Fibroblast of the aortic adventitia (primary cell): ENCODE measurements at regions not wholly inside any gene's neighbourhood (a gene's known extent, or its start where the extent isn't known, plus 50 kb on each side); places are given as distances from the start of the nearest gene placed in this dataset.

Experiments
- DNase-seq: peaks from one replicate; pipeline ENCODE4 v3.0.0-alpha.2; 2010; ENCODE audit warnings: low read depth
- H3K4me3 ChIP-seq: 2 replicates; pipeline ENCODE4 v1.5.1; 2011; ENCODE audit warnings: low read depth, mild to moderate bottlenecking, control low read depth, low read length, moderate library complexity
- CTCF ChIP-seq: IDR thresholded peaks from 2 replicates; pipeline ENCODE4 v1.5.1; 2011; ENCODE audit warnings: mild to moderate bottlenecking, low read length, control low read depth, inconsistent platforms; ENCODE audit not compliant: insufficient read depth

DNA sequence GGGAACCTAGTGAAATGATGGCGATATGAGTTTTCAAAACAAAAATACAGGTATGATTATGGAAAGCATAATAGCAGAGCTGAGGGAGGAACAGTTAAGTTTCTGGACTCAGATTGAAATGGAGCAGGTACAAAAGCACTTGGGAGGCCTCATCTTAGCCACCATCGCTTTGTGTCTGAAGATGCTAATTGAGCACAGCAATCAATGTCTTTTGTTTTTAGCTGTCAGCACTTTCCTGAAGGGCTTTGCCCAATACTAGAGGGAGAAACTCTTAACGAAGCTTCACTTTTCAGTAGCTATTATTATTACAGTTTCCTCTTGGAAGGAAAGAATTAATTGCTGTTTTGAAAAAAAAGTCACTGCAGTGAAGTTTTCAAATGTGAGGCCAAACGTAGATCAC lies 348.7 kb downstream of the RWDD3 start:
- no peak for TF ChIP-seq CTCF
- no peak for DNase-seq
- H3K4me3 ChIP-seq: no peak overlapping the region

GRCh38 chr1:95583661-95584210 lies 349.7 kb downstream of the RWDD3 start:
- no peak overlapping the region for H3K4me3 ChIP-seq
- TF ChIP-seq CTCF: no peak
- DNase-seq: no peak

DNA sequence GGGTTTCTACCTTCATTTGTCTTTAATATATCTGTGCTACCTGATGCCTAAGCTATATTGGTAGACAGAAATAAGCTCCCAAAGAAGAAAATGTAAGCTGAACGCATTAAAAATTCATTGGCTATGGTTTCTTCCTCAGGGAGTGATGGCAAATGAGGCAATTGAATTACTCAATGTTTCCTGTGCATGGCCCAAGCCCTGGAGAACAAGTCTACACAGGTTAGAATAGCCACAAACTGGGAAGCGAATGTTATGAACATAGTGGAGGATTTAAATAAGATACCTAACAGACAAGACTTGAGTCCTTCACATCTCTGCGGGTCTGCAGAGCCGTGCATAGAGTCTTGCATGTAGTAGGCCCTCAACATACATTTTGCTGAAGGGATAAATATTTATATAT lies 350.3 kb downstream of the RWDD3 start:
- H3K4me3 ChIP-seq: no peak overlapping the region
- DNase-seq: no peak
- no peak for TF ChIP-seq CTCF

DNA sequence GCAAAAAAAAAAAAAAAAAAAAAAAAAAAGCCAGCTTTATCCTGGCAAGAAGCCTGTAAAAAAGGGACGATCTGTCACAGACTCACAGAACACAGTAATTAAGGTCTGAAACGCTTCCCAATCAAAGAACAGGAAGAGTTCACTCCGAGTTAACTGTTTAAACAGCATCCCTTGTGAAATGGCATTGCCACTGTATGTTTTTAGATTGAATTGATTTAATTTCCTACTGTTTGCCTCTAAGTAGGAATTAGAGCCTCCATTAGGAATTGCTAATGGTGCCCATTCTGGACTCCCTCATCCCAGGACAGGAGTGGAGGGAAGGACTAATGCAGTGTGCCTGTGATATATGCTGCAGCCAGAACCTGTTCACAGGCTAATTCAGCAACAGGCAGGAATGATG lies 370.8 kb downstream of the RWDD3 start:
- no peak overlapping the region for H3K4me3 ChIP-seq
- DNase-seq: no peak
- no peak for TF ChIP-seq CTCF

GRCh38 chr1:95614197-95614596 lies 380.2 kb downstream of the RWDD3 start:
- DNase-seq: no peak
- H3K4me3 ChIP-seq: no peak overlapping the region
- no peak for TF ChIP-seq CTCF

DNA sequence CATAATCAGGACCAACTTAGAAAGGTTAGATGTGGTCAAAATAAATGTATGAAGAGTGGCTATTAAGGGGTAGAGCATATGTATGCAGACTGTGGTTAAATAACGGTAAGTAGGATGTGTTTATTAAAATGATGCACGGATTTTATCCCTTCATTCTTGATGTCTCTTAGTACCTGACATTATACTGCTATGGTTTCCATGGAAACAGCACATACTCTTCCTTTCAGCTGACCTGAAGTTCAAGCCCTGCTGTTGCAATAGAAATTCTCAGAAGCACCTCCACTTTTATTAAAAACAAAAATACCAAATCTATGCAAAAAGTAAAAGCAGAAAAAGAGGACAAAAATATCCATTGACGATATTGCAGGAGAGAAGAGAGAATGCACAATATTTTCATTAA lies 381.4 kb downstream of the RWDD3 start:
- DNase-seq: no peak
- no peak overlapping the region for H3K4me3 ChIP-seq
- TF ChIP-seq CTCF: no peak

DNA sequence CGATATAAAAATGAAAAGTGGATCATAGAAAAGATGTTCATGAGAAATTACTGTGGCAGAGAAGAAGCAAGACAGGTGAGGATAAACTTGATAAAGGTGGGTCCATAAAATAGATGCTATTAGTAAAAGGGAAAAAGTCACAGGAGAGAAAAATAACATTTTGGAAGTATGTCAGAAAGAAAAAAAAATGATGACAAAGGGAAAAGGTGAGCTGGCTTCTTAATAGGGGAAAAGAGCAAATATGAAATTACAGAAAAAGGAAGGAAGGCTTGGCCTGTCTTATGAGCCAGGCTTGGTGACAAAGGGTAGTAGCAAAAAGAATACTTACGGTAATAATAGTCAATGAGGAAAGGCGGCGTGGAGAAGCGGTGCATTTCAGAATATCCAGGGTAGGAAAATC lies 386.1 kb downstream of the RWDD3 start:
- no peak for TF ChIP-seq CTCF
- DNase-seq: no peak
- H3K4me3 ChIP-seq: no peak overlapping the region
